ENCODE measurements at regions not wholly inside any gene's neighbourhood (a gene's known extent, or its start where the extent isn't known, plus 50 kb on each side); places are given as distances from the start of the nearest gene placed in this dataset.

DNA sequence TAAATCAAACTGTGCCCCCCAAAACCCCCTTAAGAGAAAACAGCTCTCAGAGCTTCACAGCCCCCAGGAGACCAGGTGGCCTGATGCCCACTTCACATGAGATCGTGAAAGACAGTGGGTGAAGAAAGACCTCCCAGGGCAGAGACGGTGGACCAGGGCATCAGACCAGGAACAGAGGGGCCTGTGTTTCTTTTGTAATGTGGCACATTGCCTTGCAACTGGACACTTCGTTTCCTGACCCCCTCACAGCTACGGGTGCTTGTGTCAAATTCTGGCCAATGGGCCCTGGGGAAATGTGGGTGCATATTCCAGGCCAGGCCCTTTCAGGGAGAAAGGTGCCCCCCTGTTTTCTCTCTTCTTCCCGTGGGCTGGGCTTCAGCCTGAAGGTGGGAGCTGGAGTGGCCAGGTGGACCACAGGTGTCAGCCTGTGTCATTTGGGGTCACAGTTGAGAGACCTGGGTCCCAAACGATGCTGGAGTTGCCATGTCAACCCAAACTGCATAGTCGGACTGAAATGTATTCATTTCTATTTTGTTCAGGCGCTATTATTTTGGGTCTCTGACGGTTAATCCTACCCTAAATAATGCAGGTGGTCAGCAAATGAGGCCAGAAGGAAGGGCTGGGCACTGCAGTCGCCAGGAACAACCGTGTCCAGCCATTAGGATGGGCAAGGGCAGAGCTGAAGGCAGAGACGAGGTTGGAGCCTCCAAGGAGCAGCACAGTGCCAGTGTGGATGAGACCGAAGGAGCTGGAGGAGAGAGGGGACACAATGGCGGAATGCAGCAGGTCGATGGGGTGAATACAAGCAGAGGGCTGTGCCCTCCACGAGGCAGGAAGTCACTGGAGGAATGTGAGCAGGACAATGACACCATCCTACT lies 338.2 kb downstream of the EIPR1 start:
- Histone ChIP-seq H3K4me3 (no peak overlapping the region), H3K9me3 (replicated peaks in 1 of 3) (no peaks in the 10 kb centered on the region), H3K36me3 (replicated peaks in 1 of 2) (no peaks in the 10 kb centered on the region), H3K4me1 (replicated peaks in 1 of 2) (peaks cover 0 to 10% of the 10 kb centered on the region in 2 donors), H3K27me3 (no peaks in the 10 kb centered on the region), H3K27ac (no peak overlapping the region)
- TF ChIP-seq POLR2A (IDR thresholded peaks at IDR 0.05): no peak
- TF ChIP-seq, protein P1, sequence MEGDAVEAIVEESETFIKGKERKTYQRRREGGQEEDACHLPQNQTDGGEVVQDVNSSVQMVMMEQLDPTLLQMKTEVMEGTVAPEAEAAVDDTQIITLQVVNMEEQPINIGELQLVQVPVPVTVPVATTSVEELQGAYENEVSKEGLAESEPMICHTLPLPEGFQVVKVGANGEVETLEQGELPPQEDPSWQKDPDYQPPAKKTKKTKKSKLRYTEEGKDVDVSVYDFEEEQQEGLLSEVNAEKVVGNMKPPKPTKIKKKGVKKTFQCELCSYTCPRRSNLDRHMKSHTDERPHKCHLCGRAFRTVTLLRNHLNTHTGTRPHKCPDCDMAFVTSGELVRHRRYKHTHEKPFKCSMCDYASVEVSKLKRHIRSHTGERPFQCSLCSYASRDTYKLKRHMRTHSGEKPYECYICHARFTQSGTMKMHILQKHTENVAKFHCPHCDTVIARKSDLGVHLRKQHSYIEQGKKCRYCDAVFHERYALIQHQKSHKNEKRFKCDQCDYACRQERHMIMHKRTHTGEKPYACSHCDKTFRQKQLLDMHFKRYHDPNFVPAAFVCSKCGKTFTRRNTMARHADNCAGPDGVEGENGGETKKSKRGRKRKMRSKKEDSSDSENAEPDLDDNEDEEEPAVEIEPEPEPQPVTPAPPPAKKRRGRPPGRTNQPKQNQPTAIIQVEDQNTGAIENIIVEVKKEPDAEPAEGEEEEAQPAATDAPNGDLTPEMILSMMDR (IDR thresholded peaks at IDR 0.05): no peak
- intact Hi-C loops (cut with DNase I): no loop called here
- WGBS, 4 donors: 84 to 88% (median 86%) methylated on average over 15 to 16 of the region's 16 CpGs
- DNase-seq: peak in 2 of 7 donors; percentile 1 to 31

DNA sequence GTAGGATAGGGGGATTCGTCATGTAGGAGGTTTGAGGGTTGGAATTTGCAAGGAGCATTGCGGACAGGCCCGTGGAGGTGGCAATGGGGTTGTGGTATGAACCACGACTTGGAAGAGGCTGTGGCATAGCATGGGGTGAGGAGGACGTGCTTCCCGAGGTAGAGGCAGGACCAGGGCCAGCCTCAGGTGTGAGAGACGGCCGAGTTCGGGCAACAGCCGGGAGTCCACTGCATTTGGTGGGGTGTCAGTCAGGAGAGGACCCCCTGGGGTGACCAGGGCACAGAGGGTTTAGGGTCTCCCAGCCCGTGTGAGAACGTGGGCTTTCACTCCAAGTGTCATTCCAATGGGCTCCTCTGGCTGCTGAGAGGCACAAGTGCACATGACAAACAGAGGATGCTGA lies 339.0 kb downstream of the EIPR1 start:
- H3K9me3 ChIP-seq (replicated peaks in 1 of 3): no peaks in the 10 kb centered on the region
- H3K27me3 ChIP-seq: no peaks in the 10 kb centered on the region
- DNase-seq: peak in 1 of 7 donors; percentile 21
- no peak overlapping the region for H3K27ac ChIP-seq
- WGBS, 4 donors: 81 to 90% (median 87%) methylated on average over 8 to 12 of the region's 12 CpGs
- H3K4me3 ChIP-seq: no peak overlapping the region
- H3K36me3 ChIP-seq (replicated peaks in 1 of 2): no peaks in the 10 kb centered on the region
- intact Hi-C loops (cut with DNase I): no loop called here
- TF ChIP-seq, protein P1 (IDR thresholded peaks at IDR 0.05): no peak
- no peak for TF ChIP-seq POLR2A (IDR thresholded peaks at IDR 0.05)
- peaks cover 0 to 10% of the 10 kb centered on the region in 2 donors for H3K4me1 ChIP-seq (replicated peaks in 1 of 2)

DNA sequence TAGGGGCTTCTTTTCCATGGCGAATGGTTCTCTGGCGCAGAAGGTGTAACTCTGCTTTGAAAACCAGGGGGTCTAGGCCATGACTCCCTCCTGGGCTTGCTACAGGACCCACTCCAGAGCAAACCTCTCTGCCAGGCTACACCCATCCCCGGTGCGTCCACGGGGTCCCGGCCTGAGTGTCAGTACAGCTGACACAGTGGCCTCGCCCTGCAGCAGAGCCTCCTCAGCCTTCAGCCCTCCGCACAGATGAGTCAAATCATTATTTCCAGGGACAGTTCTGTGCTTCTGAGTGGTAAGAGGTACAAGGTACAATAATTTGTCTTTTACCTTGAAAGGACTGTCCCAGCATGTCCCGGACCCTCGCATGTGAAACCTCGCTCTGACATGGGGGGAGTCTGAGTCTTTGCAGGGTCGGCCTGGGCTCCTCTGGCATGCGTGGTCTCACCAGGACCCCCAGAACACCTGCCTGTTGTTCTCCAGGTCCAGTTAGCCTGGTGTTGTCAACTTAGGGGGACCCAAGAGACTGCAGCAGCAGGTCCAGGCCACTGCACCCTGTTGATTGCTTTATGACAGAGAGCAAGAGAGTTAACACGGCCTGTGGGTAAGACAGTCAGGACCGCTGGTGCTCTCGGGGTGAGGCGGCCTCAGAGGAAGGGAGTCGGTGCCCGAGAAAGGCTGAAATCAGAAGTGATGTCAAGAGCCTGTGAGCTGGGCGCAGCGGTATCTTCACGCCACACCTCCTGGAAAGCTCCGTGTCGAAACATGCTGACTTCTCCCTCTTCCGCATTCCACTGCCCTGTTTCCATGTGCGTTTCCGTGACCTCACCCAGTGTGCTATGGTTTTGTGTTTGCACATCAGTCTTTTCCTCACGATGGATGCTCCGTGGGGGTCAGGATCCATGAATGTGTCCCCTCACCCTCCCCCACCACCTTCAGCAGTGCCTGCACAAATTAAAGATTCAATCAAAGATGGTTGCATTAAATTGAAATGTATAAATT lies 340.1 kb downstream of the EIPR1 start:
- intact Hi-C loops (cut with DNase I): no loop called here
- TF ChIP-seq, protein P1 (IDR thresholded peaks at IDR 0.05): no peak
- TF ChIP-seq POLR2A (IDR thresholded peaks at IDR 0.05): no peak
- WGBS, 4 donors: 89 to 93% (median 91%) methylated on average over 21 to 29 of the region's 29 CpGs
- Histone ChIP-seq H3K9me3 (replicated peaks in 1 of 3) (no peaks in the 10 kb centered on the region), H3K4me1 (replicated peaks in 1 of 2) (peaks cover 0 to 5% of the 10 kb centered on the region in 2 donors), H3K4me3 (no peak overlapping the region), H3K36me3 (replicated peaks in 1 of 2) (no peaks in the 10 kb centered on the region), H3K27me3 (no peaks in the 10 kb centered on the region), H3K27ac (no peak overlapping the region)
- DNase-seq: no peak
